HepG2 (cell line): ENCODE measurements at regions not wholly inside any gene's neighbourhood (a gene's known extent, or its start where the extent isn't known, plus 50 kb on each side); places are given as distances from the start of the nearest gene placed in this dataset.

Experiments used
- ARID5B ChIP-seq: IDR thresholded peaks from 2 replicates; pipeline ENCODE4 v1.4.0; 2020; ENCODE audit warnings: mild to moderate bottlenecking, missing genetic modification reagents
- CHD2 ChIP-seq: IDR thresholded peaks from 2 replicates; pipeline ENCODE4 v1.6.1; 2011; ENCODE audit warnings: low read depth, low read length, improper control_type of control experiment
- HES4 ChIP-seq: sonication (generic); formaldehyde crosslinking; IDR thresholded peaks from 2 replicates; pipeline ENCODE4 v1.9.0; 2021; ENCODE audit warnings: mild to moderate bottlenecking, missing genetic modification reagents, borderline replicate concordance
- HNF4A ChIP-seq: sonication (generic); formaldehyde crosslinking; IDR thresholded peaks from 2 replicates; pipeline ENCODE4 v1.4.0; 2020; ENCODE audit warnings: missing genetic modification reagents
- JDP2 ChIP-seq: sonication (generic); formaldehyde crosslinking; IDR thresholded peaks from 2 replicates; pipeline ENCODE4 v1.8.1; 2022; ENCODE audit warnings: missing genetic modification reagents, borderline replicate concordance
- MEIS1 ChIP-seq: sonication (generic); formaldehyde crosslinking; IDR thresholded peaks from 2 replicates; pipeline ENCODE4 v1.9.0; 2021; ENCODE audit warnings: mild to moderate bottlenecking, missing genetic modification reagents, moderate library complexity, borderline replicate concordance
- RERE ChIP-seq: IDR thresholded peaks from 2 replicates; pipeline ENCODE4 v1.6.1; 2016; ENCODE audit warnings: low read depth, missing genetic modification reagents, missing compliant biosample characterization
- RFXAP ChIP-seq: sonication (generic); formaldehyde crosslinking; IDR thresholded peaks from 2 replicates; pipeline ENCODE4 v1.4.0; 2020; ENCODE audit warnings: missing genetic modification reagents, borderline replicate concordance
- RXRA ChIP-seq: sonication (generic); formaldehyde crosslinking; IDR thresholded peaks from 2 replicates; pipeline ENCODE4 v1.5.1; 2020; ENCODE audit warnings: missing genetic modification reagents
- SALL2 ChIP-seq: sonication (generic); formaldehyde crosslinking; IDR thresholded peaks from 2 replicates; pipeline ENCODE4 v1.8.1; 2023; ENCODE audit warnings: mild to moderate bottlenecking, missing genetic modification reagents, inconsistent platforms
- SNAPC5 ChIP-seq: sonication (generic); formaldehyde crosslinking; IDR thresholded peaks from 2 replicates; pipeline ENCODE4 v1.8.1; 2023; ENCODE audit warnings: mild to moderate bottlenecking, missing genetic modification reagents, borderline replicate concordance
- SRF ChIP-seq: IDR thresholded peaks from 2 replicates; pipeline ENCODE4 v1.6.1; 2011; ENCODE audit warnings: mild to moderate bottlenecking, low read depth, low read length, moderate library complexity
- STAG1 ChIP-seq: sonication (generic); formaldehyde crosslinking; IDR thresholded peaks from 2 replicates; pipeline ENCODE4 v1.4.0; 2020; ENCODE audit warnings: missing genetic modification reagents
- ZBTB33 ChIP-seq: sonication (generic); formaldehyde crosslinking; IDR thresholded peaks from 2 replicates; pipeline ENCODE4 v1.4.0; 2020; ENCODE audit warnings: missing genetic modification reagents
- ZKSCAN8 ChIP-seq: IDR thresholded peaks from 2 replicates; pipeline ENCODE4 v1.6.1; 2016; ENCODE audit warnings: borderline replicate concordance, missing genetic modification reagents, missing compliant biosample characterization
- ZNF326 ChIP-seq: sonication (generic); formaldehyde crosslinking; IDR thresholded peaks from 2 replicates; pipeline ENCODE4 v1.4.0; 2020; ENCODE audit warnings: missing genetic modification reagents, borderline replicate concordance
- ZNF558 ChIP-seq: sonication (generic); formaldehyde crosslinking; IDR thresholded peaks from 2 replicates; pipeline ENCODE4 v1.9.0; 2022; ENCODE audit warnings: mild to moderate bottlenecking, missing genetic modification reagents, borderline replicate concordance
- ZNF572 ChIP-seq: sonication (generic); formaldehyde crosslinking; IDR thresholded peaks from 2 replicates; pipeline ENCODE4 v1.5.1; 2020; ENCODE audit warnings: mild to moderate bottlenecking, missing genetic modification reagents
- ZNF605 ChIP-seq: sonication (generic); formaldehyde crosslinking; IDR thresholded peaks from 2 replicates; pipeline ENCODE4 v1.8.0; 2022; ENCODE audit warnings: mild to moderate bottlenecking, missing genetic modification reagents
- ZNF766 ChIP-seq: sonication (generic); formaldehyde crosslinking; IDR thresholded peaks from 2 replicates; pipeline ENCODE4 v1.5.0; 2020; ENCODE audit warnings: missing genetic modification reagents, borderline replicate concordance

DNA sequence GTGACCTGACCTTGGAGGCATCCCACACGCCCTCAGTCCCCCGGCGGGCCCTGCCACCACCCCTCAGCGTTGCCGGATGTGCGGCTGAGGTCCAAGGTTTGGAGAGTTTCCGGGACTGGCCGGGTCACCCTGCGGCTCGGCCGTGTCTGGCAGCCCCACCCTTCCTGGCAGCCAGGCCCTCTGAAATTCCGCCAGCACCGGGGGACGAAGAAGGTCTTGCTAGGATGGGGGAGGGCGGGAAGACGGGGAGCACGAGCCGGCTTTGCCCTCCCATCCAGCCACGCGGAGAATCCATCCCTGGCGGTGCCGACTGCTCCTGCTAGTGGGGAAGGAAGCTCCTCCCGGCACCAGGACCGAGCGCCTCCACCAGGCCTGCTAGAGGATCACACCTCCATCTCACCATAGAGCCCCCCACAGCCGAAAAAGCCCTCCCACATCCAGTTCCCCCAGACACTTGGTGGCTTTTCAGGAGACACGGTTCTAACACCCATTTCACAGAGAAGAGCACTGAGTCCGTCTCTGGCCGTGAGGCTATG, 81.5 kb downstream of the CPN2 start (continued):
- TF ChIP-seq JDP2 (CRISPR knock-in tag) (no peak), CHD2 (no peak), MEIS1 (CRISPR knock-in tag) (no peak), ZNF572 (CRISPR knock-in tag) (no peak), SALL2 (CRISPR knock-in tag) (no peak), ZNF766 (no peak), HNF4A (CRISPR knock-in tag) (peak; percentile 32; the same call in 1 of the 2 replicates), STAG1 (CRISPR knock-in tag) (0 out of 2 replicates have a peak, but pooled peaks have one; percentile 9), HES4 (CRISPR knock-in tag) (no peak), RFXAP (CRISPR knock-in tag) (no peak), ZKSCAN8 (no peak), ZNF605 (CRISPR knock-in tag) (no peak), RXRA (CRISPR knock-in tag) (0 out of 2 replicates have a peak, but pooled peaks have one; percentile 34), ZBTB33 (CRISPR knock-in tag) (peak; percentile 91), RERE (CRISPR knock-in tag) (no peak), ZNF558 (CRISPR knock-in tag) (no peak), SRF (no peak), SNAPC5 (CRISPR knock-in tag) (no peak), ZNF326 (CRISPR knock-in tag) (no peak), ARID5B (CRISPR knock-in tag) (peak; percentile 34; the same call in 1 of the 2 replicates)
